ENCODE measurements at regions not wholly inside any gene's neighbourhood (a gene's known extent, or its start where the extent isn't known, plus 50 kb on each side); places are given as distances from the start of the nearest gene placed in this dataset.
"Not testable (repeated sequence)": the region's sequence is repeated elsewhere in the genome, so short reads cannot be mapped to it uniquely, and the experiment has no call there.

- no peak for DNase-seq
These were observed 92.3 kb upstream of the CD44 start for GRCh38 chr11:35046681-35047080.

- no peak for DNase-seq
These were observed 91.8 kb upstream of the CD44 start for GRCh38 chr11:35047179-35047578.

- DNase-seq, result no peak
These were observed 91.2 kb upstream of the CD44 start for GRCh38 chr11:35047769-35048168.

- DNase-seq, result not testable (repeated sequence)
These were observed 90.6 kb upstream of the CD44 start for GRCh38 chr11:35048346-35048745.

GRCh38 chr11:35049859-35050531, 89.0 kb upstream of the CD44 start:
- DNase-seq, result no peak

- DNase-seq, result no peak
These were observed 88.4 kb upstream of the CD44 start for GRCh38 chr11:35050541-35050995.

GRCh38 chr11:35056391-35057093, 82.4 kb upstream of the CD44 start:
- no peak for DNase-seq

GRCh38 chr11:35057926-35058668, 80.9 kb upstream of the CD44 start:
- no peak for DNase-seq

GRCh38 chr11:35058669-35059434, 80.1 kb upstream of the CD44 start:
- no peak for DNase-seq

- DNase-seq, result no peak
These were observed 77.2 kb upstream of the CD44 start for GRCh38 chr11:35061516-35062440.

GRCh38 chr11:35063488-35063931, 75.5 kb upstream of the CD44 start:
- no peak for DNase-seq

GRCh38 chr11:35064114-35064800, 74.7 kb upstream of the CD44 start:
- no peak for DNase-seq

GRCh38 chr11:35065566-35065965, 73.4 kb upstream of the CD44 start:
- DNase-seq, result no peak

- no peak for DNase-seq
These were observed 72.9 kb upstream of the CD44 start for GRCh38 chr11:35066030-35066429.

- DNase-seq, result no peak
These were observed 72.1 kb upstream of the CD44 start for GRCh38 chr11:35066783-35067423.

GRCh38 chr11:35071722-35072121, 67.2 kb upstream of the CD44 start:
- no peak for DNase-seq

- DNase-seq, result peak; percentile 44
These were observed 65.1 kb upstream of the CD44 start for GRCh38 chr11:35073691-35074419.

GRCh38 chr11:35076201-35077100, 62.5 kb upstream of the CD44 start:
- DNase-seq, result no peak
